ENCODE measurements at regions not wholly inside any gene's neighbourhood (a gene's known extent, or its start where the extent isn't known, plus 50 kb on each side); places are given as distances from the start of the nearest gene placed in this dataset.

GRCh38 chr7:16353226-16353625 lies 68.1 kb downstream of the CRPPA start:
- 74% methylated on average over 4 of the region's 4 CpGs for WGBS, 2 donors
- Histone ChIP-seq H3K4me1 (no peaks in the 10 kb centered on the region), H3K27me3 (no peaks in the 10 kb centered on the region), H3K27ac (no peak overlapping the region), H3K9me3 (no peaks in the 10 kb centered on the region), H3K36me3 (no peaks in the 10 kb centered on the region), H3K4me3 (replicated peaks in 1 of 3) (no peak overlapping the region)
- TF ChIP-seq, protein P1, sequence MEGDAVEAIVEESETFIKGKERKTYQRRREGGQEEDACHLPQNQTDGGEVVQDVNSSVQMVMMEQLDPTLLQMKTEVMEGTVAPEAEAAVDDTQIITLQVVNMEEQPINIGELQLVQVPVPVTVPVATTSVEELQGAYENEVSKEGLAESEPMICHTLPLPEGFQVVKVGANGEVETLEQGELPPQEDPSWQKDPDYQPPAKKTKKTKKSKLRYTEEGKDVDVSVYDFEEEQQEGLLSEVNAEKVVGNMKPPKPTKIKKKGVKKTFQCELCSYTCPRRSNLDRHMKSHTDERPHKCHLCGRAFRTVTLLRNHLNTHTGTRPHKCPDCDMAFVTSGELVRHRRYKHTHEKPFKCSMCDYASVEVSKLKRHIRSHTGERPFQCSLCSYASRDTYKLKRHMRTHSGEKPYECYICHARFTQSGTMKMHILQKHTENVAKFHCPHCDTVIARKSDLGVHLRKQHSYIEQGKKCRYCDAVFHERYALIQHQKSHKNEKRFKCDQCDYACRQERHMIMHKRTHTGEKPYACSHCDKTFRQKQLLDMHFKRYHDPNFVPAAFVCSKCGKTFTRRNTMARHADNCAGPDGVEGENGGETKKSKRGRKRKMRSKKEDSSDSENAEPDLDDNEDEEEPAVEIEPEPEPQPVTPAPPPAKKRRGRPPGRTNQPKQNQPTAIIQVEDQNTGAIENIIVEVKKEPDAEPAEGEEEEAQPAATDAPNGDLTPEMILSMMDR (IDR thresholded peaks at IDR 0.05): no peak
- TF ChIP-seq POLR2A (IDR thresholded peaks at IDR 0.05): no peak
- no peak for DNase-seq
- intact Hi-C loops (cut with DNase I): no loop called here

GRCh38 chr7:16350634-16351033 lies 70.7 kb downstream of the CRPPA start:
- intact Hi-C loops (cut with DNase I): no loop called here
- no peak overlapping the region for H3K4me3 ChIP-seq (replicated peaks in 1 of 3)
- H3K36me3 ChIP-seq: no peaks in the 10 kb centered on the region
- no peaks in the 10 kb centered on the region for H3K9me3 ChIP-seq
- WGBS, 2 donors: 92 to 99% methylated on average over 2 of the region's 2 CpGs
- no peaks in the 10 kb centered on the region for H3K27me3 ChIP-seq
- DNase-seq: no peak
- no peaks in the 10 kb centered on the region for H3K4me1 ChIP-seq
- TF ChIP-seq POLR2A (IDR thresholded peaks at IDR 0.05): no peak
- TF ChIP-seq, protein P1 (IDR thresholded peaks at IDR 0.05): no peak
- H3K27ac ChIP-seq: no peak overlapping the region

DNA sequence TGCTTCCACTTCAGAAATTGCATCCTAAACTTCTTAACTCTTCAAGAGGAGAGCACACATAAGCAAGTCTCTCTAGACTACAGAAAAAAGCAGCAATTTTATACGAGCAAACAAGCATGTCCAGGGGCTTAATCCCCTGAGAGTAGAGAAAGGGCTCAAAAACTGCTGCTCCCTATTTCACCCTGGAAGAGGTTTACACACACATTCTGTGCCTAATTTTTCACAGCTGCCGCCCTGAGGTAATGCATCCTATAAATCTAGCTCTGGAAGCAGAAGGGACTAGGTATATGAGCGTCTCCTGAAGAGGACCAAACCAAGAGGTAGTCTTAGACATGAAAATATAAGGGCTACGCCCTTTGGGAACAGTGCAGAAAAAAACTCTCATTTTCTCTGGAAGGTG lies 73.1 kb downstream of the CRPPA start:
- no peak for TF ChIP-seq POLR2A (IDR thresholded peaks at IDR 0.05)
- TF ChIP-seq, protein P1 (IDR thresholded peaks at IDR 0.05): no peak
- Histone ChIP-seq H3K27ac (no peak overlapping the region), H3K36me3 (no peaks in the 10 kb centered on the region), H3K9me3 (no peaks in the 10 kb centered on the region), H3K4me1 (no peaks in the 10 kb centered on the region), H3K27me3 (no peaks in the 10 kb centered on the region), H3K4me3 (replicated peaks in 1 of 3) (no peak overlapping the region)
- DNase-seq: no peak
- 79 to 81% methylated on average over 4 of the region's 4 CpGs for WGBS, 2 donors
- intact Hi-C loops (cut with DNase I): no loop called here

DNA sequence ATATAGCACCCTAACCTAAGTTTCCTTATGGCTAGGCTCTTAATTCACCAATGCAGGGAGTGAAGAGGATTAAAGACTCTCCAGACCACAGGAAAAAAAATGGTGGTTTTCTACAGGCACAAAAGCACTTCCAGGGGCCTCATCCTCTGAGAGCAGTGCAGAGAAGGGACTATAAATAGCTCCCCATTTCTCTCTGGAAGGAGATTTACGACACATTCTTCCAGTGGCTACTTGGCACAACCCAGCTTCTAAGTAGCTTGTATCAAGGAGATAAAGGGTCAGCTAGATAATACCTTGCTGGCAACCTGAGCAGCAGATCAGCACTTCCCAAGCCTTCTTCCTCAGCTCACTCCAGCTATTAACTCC lies 73.5 kb downstream of the CRPPA start:
- TF ChIP-seq, protein P1 (IDR thresholded peaks at IDR 0.05): no peak
- no peak for TF ChIP-seq POLR2A (IDR thresholded peaks at IDR 0.05)
- no peaks in the 10 kb centered on the region for H3K27me3 ChIP-seq
- WGBS, 2 donors: 30 to 50% methylated on average over 1 of the region's 1 CpG

GRCh38 chr7:16347066-16347826 lies 74.1 kb downstream of the CRPPA start:
- TF ChIP-seq, protein P1 (IDR thresholded peaks at IDR 0.05): no peak
- TF ChIP-seq POLR2A (IDR thresholded peaks at IDR 0.05): no peak
- no peak for DNase-seq
- H3K27ac ChIP-seq: no peak overlapping the region
- no peaks in the 10 kb centered on the region for H3K36me3 ChIP-seq
- H3K4me1 ChIP-seq: no peaks in the 10 kb centered on the region
- no peaks in the 10 kb centered on the region for H3K27me3 ChIP-seq
- intact Hi-C loops (cut with DNase I): no loop called here
- no peak overlapping the region for H3K4me3 ChIP-seq (replicated peaks in 1 of 3)
- no peaks in the 10 kb centered on the region for H3K9me3 ChIP-seq
- 90 to 92% methylated on average over 1 of the region's 1 CpG for WGBS, 2 donors

More for the DNA sequence above, 73.5 kb downstream of the CRPPA start:
- H3K36me3 ChIP-seq: no peaks in the 10 kb centered on the region
- H3K27ac ChIP-seq: no peak overlapping the region
- intact Hi-C loops (cut with DNase I): no loop called here
- no peaks in the 10 kb centered on the region for H3K4me1 ChIP-seq
- H3K9me3 ChIP-seq: no peaks in the 10 kb centered on the region
- H3K4me3 ChIP-seq (replicated peaks in 1 of 3): no peak overlapping the region
- no peak for DNase-seq

Measured in thyroid gland (tissue), 4 donors.